ENCODE measurements at regions not wholly inside any gene's neighbourhood (a gene's known extent, or its start where the extent isn't known, plus 50 kb on each side); places are given as distances from the start of the nearest gene placed in this dataset.

- CTCF ChIA-PET (ENCODE audit: partially characterized antibody): interaction anchor here (1.4 to 3.3 kb wide), 2 partner anchors 33 to 34 kb away, joined by 7 to 14 read pairs; no protein-coding TSS in a partner anchor
- H3K9ac ChIP-seq (replicated peaks in 1 of 4; ENCODE audit: extremely low read depth in 1 of 4, low read depth in 3 of 4, low read length in 3 of 4): no peak overlapping the region
- no peak for FAIRE-seq
These were observed 134.1 kb downstream of the SLC41A2 start for GRCh38 chr12:104823985-104824461.

More at GRCh38 chr12:104823985-104824461, 134.1 kb downstream of the SLC41A2 start:
- TF ChIP-seq TCF12 (IDR thresholded peaks at IDR 0.05; ENCODE audit: low read depth, low read length) (no peak), FOSL1 (IDR thresholded peaks at IDR 0.05; ENCODE audit: insufficient read depth, low read depth, low read length) (no peak), TBP (IDR thresholded peaks at IDR 0.05; ENCODE audit: low read depth, low read length) (no peak), HDAC6 (IDR thresholded peaks at IDR 0.05; ENCODE audit: low read depth, low read length) (no peak)
- no peak overlapping the region for H2BK15ac ChIP-seq (ENCODE audit: low read length)
- H2BK20ac ChIP-seq (ENCODE audit: low read length): no peak overlapping the region
- no peak overlapping the region for H3K4me3 ChIP-seq (ENCODE audit: extremely low read depth in 1 of 4, insufficient read depth in 2 of 4, low read depth in 3 of 4, low read length in 4 of 4)
- DNase-seq (ENCODE audit: low read depth in 1 of 2, low spot score in 2 of 2): no peak
- H3K4me2 ChIP-seq (ENCODE audit: insufficient read depth in 1 of 2, low read depth in 2 of 2, low read length in 2 of 2): no peak overlapping the region
- H4K8ac ChIP-seq (ENCODE audit: extremely low read depth, insufficient read depth, low read length): no peak overlapping the region
- no peak overlapping the region for H3K27ac ChIP-seq (ENCODE audit: low read depth, low read length)
- H2BK120ac ChIP-seq (replicated peaks; ENCODE audit: low read depth, low read length): no peak overlapping the region
- 91% methylated on average over 8 of the region's 10 CpGs; no CpG with 5 or more reads in 1 of the 2 experiments for WGBS, 2 experiments (ENCODE audit: extremely low coverage in 1 of 2, insufficient coverage in 1 of 2, insufficient read length in 1 of 2, insufficient replicate concordance in 2 of 2, low coverage in 1 of 2, low lambda C conversion rate in 2 of 2, missing lambda C conversion rate in 1 of 2)
- H3K9me3 ChIP-seq (ENCODE audit: insufficient read depth in 2 of 2, low read depth in 1 of 2, low read length in 1 of 2): peaks cover 19 to 24% of the 10 kb centered on the region in 2 experiments
- H3K23me2 ChIP-seq (ENCODE audit: low read depth, low read length): no peaks in the 10 kb centered on the region
- H3K23ac ChIP-seq (ENCODE audit: insufficient read length): no peak overlapping the region
- no peak overlapping the region for H3K14ac ChIP-seq (ENCODE audit: insufficient read length)
- no peak overlapping the region for H4K5ac ChIP-seq (ENCODE audit: insufficient read length, low read depth, low read length)
- no peak overlapping the region for H3K56ac ChIP-seq (replicated peaks; ENCODE audit: insufficient read length, low read depth, low read length)
- no peaks in the 10 kb centered on the region for H3K79me2 ChIP-seq (ENCODE audit: control insufficient read depth in 1 of 2, insufficient read depth in 2 of 2, low read length in 2 of 2)
- H3K18ac ChIP-seq (ENCODE audit: extremely low read depth, low read length): no peak overlapping the region
- no peak overlapping the region for H2AK5ac ChIP-seq (ENCODE audit: low read depth, low read length)
- H3K27me3 ChIP-seq (replicated peaks in 1 of 4; ENCODE audit: control insufficient read depth in 3 of 4, extremely low read depth in 1 of 4, insufficient read depth in 3 of 4, low read length in 3 of 4): no peaks in the 10 kb centered on the region
- H2BK5ac ChIP-seq (ENCODE audit: low read depth, low read length): no peak overlapping the region
- POLR2A ChIA-PET (ENCODE audit: partially characterized antibody): no interaction called here
- no peak overlapping the region for H4K91ac ChIP-seq (replicated peaks; ENCODE audit: insufficient read length, low read length)
- no peaks in the 10 kb centered on the region for H3K36me3 ChIP-seq (ENCODE audit: control insufficient read depth in 2 of 4, insufficient read depth in 4 of 4, low read length in 3 of 4)
- no peak overlapping the region for H3K4ac ChIP-seq (replicated peaks; ENCODE audit: insufficient read length, low read depth, low read length)
- H2BK12ac ChIP-seq (ENCODE audit: low read depth, low read length): no peak overlapping the region
- H2AFZ ChIP-seq (ENCODE audit: low read length): no peak overlapping the region
- no peaks in the 10 kb centered on the region for H3K79me1 ChIP-seq (ENCODE audit: low read depth, low read length)
- no peaks in the 10 kb centered on the region for H4K20me1 ChIP-seq (replicated peaks in 1 of 2; ENCODE audit: control insufficient read depth in 1 of 2, insufficient read depth in 2 of 2, low read length in 2 of 2)
- no peaks in the 10 kb centered on the region for H3K4me1 ChIP-seq (replicated peaks in 1 of 4; ENCODE audit: control insufficient read depth in 3 of 4, insufficient read depth in 4 of 4, low read length in 3 of 4)

Measured in H1 (cell line).